ENCODE measurements at regions not wholly inside any gene's neighbourhood (a gene's known extent, or its start where the extent isn't known, plus 50 kb on each side); places are given as distances from the start of the nearest gene placed in this dataset.
A peak's percentile ranks its signal among the peaks of the same experiment; 100 is the strongest.

DNA sequence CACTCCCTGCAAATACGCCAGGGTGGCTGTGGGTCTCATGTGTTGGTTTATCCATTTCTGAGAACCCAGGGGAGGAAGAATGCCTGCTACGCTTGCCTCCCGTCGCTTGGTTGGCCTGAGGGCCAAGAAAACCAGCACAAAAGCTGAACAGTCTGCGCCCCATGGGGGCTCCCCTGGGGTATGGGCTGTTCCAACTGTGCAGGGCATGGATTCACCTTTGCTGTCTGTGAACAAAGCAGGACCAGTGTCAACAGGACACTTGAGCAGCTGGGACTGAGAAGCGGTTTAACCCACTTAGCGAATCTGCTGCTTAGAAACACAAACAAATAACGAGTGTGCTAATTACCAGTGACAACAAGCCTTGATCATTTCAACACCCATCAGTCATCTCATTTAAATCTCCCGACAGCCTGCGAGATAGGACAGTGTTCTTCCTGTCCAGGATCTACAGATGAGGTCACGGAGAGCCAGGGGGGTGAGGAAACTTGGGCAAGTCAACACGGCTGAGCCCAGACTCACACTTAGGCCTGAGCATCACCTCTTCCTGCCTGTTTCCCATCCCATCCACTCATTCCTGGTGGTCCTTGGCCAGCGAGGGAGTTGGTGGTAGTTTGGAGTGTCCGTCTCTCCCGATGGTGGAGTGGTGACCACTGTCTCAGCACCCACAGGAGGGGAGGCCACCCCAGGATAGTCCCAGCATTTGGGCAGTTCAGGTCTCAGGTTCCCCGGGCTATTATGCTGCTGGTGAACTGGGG lies 111.6 kb upstream of the HAAO start:
- H3K27ac ChIP-seq = peak overlapping the region in 2 of 4 donors; percentile 46 to 82
- peaks cover 0 to 78% (median 36%) of the 10 kb centered on the region in 4 donors for H3K4me1 ChIP-seq

DNA sequence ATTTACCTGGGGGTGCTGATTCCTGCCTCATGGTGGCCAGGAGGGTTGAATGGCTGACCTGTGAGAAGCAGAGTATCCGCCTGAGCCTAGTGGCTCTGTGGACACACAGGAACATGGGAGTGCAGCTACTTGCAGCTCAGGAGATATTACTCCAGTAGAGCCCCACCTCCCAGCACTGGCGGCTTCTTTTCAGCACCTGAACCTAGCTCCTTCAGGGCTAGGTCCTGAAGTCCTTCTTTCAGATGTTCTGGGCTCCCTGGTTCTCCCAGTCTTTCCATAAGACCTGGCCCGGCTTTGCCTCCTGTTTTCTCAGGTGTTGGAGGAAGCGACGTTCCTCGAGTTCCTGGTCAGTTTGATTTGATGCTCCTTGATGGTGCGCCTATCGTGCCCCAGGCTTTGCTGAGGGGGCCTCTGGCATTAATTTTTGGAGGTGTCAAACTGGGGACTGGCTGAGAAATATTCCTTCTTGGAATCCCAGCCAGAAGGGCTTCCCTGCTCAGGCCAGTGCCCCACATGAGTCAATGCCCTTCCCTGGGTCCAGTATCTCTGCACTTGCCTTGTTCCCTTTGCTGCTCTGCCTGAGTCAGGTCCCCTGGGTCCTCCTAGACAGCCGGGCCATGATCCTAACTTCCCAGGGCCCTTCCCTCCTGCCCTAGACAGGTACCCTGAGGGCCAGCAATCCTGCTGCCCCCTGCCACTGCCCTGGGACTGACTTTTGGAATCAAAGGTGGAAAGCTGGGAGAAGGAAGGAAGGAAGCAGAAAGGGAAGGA lies 110.7 kb upstream of the HAAO start:
- H3K36me3 ChIP-seq = no peaks in the 10 kb centered on the region
- peak overlapping the region in 1 of 4 donors; percentile 82 for H3K27ac ChIP-seq
- TF ChIP-seq, protein P1, sequence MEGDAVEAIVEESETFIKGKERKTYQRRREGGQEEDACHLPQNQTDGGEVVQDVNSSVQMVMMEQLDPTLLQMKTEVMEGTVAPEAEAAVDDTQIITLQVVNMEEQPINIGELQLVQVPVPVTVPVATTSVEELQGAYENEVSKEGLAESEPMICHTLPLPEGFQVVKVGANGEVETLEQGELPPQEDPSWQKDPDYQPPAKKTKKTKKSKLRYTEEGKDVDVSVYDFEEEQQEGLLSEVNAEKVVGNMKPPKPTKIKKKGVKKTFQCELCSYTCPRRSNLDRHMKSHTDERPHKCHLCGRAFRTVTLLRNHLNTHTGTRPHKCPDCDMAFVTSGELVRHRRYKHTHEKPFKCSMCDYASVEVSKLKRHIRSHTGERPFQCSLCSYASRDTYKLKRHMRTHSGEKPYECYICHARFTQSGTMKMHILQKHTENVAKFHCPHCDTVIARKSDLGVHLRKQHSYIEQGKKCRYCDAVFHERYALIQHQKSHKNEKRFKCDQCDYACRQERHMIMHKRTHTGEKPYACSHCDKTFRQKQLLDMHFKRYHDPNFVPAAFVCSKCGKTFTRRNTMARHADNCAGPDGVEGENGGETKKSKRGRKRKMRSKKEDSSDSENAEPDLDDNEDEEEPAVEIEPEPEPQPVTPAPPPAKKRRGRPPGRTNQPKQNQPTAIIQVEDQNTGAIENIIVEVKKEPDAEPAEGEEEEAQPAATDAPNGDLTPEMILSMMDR (IDR thresholded peaks at IDR 0.05) = no peak
- no peak for TF ChIP-seq POLR2A (IDR thresholded peaks at IDR 0.05)
- TF ChIP-seq EP300 (IDR thresholded peaks at IDR 0.05) = no peak
- 88% methylated on average over 8 to 9 of the region's 9 CpGs for WGBS, 2 donors
- no peaks in the 10 kb centered on the region for H3K27me3 ChIP-seq
- DNase-seq (ENCODE audit: low spot score in 2 of 2) = no peak
- no peaks in the 10 kb centered on the region for H3K9me3 ChIP-seq
- no peak overlapping the region for H3K4me3 ChIP-seq
- H3K4me1 ChIP-seq = peaks cover 0 to 69% (median 28%) of the 10 kb centered on the region in 4 donors

More for the DNA sequence above, 111.6 kb upstream of the HAAO start:
- no peaks in the 10 kb centered on the region for H3K27me3 ChIP-seq
- WGBS, 2 donors = 67 to 70% methylated on average over 15 to 16 of the region's 16 CpGs
- no peaks in the 10 kb centered on the region for H3K9me3 ChIP-seq
- H3K36me3 ChIP-seq = no peaks in the 10 kb centered on the region
- no peak for DNase-seq (ENCODE audit: low spot score in 2 of 2)
- TF ChIP-seq POLR2A (IDR thresholded peaks at IDR 0.05) = no peak
- TF ChIP-seq, protein P1 (IDR thresholded peaks at IDR 0.05) = no peak
- no peak for TF ChIP-seq EP300 (IDR thresholded peaks at IDR 0.05)
- H3K4me3 ChIP-seq = no peak overlapping the region

DNA sequence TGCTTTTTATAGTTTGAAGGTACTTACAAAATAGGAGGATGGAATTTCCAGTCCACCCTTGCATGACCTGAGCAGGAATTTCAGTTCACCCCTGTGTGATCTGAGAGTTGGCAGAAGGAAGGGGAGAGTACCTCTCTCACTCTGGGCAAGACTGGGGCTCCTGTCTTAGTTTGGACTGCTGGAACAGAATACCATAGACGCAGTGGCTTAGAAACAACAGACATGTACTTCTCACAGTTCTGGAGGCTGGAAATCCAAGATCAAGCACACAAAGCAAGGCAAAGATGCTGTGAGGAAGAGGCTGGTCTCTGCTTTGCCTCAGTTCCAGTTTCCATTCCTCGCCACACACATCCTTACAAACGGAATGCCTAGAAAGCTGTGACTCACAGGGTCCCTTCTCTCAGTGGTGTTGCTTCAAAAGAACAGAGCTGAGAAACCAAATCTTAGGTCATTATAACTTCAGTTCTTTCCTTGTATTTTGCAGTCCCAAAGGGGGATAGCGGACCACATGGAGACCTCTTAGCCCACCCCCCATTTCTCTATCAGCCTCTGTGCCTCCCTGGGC lies 108.8 kb upstream of the HAAO start:
- DNase-seq (ENCODE audit: low spot score in 2 of 2) = no peak
- Histone ChIP-seq H3K27ac (peak overlapping the region in 1 of 4 donors; percentile 13), H3K4me3 (no peak overlapping the region), H3K27me3 (no peaks in the 10 kb centered on the region), H3K9me3 (no peaks in the 10 kb centered on the region), H3K36me3 (no peaks in the 10 kb centered on the region), H3K4me1 (peaks cover 0 to 57% (median 14%) of the 10 kb centered on the region in 4 donors)
- TF ChIP-seq POLR2A (IDR thresholded peaks at IDR 0.05) (no peak), EP300 (IDR thresholded peaks at IDR 0.05) (no peak)
- TF ChIP-seq, protein P1 (IDR thresholded peaks at IDR 0.05) = no peak
- 57 to 69% methylated on average over 4 of the region's 4 CpGs for WGBS, 2 donors

DNA sequence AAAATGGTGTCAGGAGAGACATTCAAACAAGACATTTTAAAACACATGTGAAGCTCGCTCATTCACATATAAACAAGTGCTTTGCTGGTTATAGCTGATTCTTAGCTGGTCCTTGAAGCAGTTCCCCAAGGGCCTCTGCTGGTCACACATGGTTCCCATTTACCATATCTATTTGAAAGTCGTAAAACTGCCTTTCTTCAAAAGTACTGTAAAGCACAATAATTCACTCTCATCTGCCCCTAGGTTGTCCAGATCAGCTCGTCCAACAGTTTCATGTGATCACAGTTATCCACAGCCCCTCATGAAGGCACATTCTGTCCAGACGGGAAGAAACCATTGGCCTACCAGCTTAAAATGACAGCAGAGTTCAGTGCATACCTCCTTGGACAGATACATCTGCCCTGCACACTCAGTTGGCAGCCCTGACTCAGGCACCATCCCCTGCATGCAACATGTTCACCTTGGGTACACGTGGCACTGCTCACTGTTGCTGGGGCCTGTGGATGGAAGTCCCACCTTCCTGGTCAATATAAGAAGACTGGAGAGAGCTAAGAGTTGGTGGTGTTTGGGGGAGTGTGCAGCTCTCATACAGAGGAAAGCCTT lies 108.0 kb upstream of the HAAO start:
- Histone ChIP-seq H3K27ac (no peak overlapping the region), H3K4me1 (peaks cover 0 to 50% (median 6%) of the 10 kb centered on the region in 4 donors), H3K9me3 (no peaks in the 10 kb centered on the region), H3K36me3 (no peaks in the 10 kb centered on the region), H3K4me3 (no peak overlapping the region), H3K27me3 (no peaks in the 10 kb centered on the region)
- 64 to 67% methylated on average over 5 of the region's 5 CpGs for WGBS, 2 donors
- TF ChIP-seq POLR2A (IDR thresholded peaks at IDR 0.05) = no peak
- TF ChIP-seq, protein P1 (IDR thresholded peaks at IDR 0.05) = no peak
- TF ChIP-seq EP300 (IDR thresholded peaks at IDR 0.05) = no peak
- no peak for DNase-seq (ENCODE audit: low spot score in 2 of 2)

Data from tibial nerve (tissue), 4 donors.